GM12878 (cell line): ENCODE measurements at regions not wholly inside any gene's neighbourhood (a gene's known extent, or its start where the extent isn't known, plus 50 kb on each side); places are given as distances from the start of the nearest gene placed in this dataset.

ENCODE experiments used
- ATAC-seq: fragments of 200-7000 bp; cut with Tn5 transposase; 3 replicates; pipeline ENCODE4 v1.9.1; 2020; ENCODE audit warnings: mild to moderate bottlenecking, moderate library complexity
- BruUV-seq: library from RNA; stranded (reverse); fragments of 400-500 nt; replicated peaks from 2 replicates; lab custom pipeline; 2021; lab: Mats Ljungman, UMichigan
- CTCF ChIA-PET: fragments of 300-600 bp; sonication (Branson Sonifier 250); formaldehyde crosslinking; extraction: SDS; loops from one replicate; lab custom pipeline; 2021; ENCODE audit warnings: inconsistent platforms; lab: Yijun Ruan, JAX
- POLR2A ChIA-PET: fragments of 350-600 bp; formaldehyde crosslinking; extraction: SDS; loops from one replicate; lab custom pipeline; 2021; ENCODE audit warnings: inconsistent platforms; lab: Charles Lee
- RAD21 ChIA-PET: fragments of 300-600 bp; sonication (Branson Sonifier 250); formaldehyde crosslinking; loops from one replicate; lab custom pipeline; 2023; ENCODE audit warnings: antibody characterized with exemption; ENCODE audit not compliant: unreplicated experiment; lab: Charles Lee
- SMC1A ChIA-PET: fragments of 300-600 bp; sonication (Branson Sonifier 250); formaldehyde crosslinking; loops from one replicate; lab custom pipeline; 2023; ENCODE audit not compliant: unreplicated experiment, uncharacterized antibody; lab: Charles Lee
- DNase-seq: peaks from one replicate; pipeline ENCODE4 v3.0.0-alpha.2; 2011; ENCODE audit warnings: low read depth, low spot score
- FAIRE-seq: peaks from 3 replicates; lab custom pipeline; 2011; peaks lifted over from hg19 to GRCh38; lab: Jason Lieb, UNC
- H2AFZ ChIP-seq: 2 replicates; pipeline ENCODE4 v1.6.0; 2011; ENCODE audit warnings: low read depth, low read length, control low read depth; ENCODE audit not compliant: control insufficient read depth
- H3K27ac ChIP-seq: 2 replicates; pipeline ENCODE4 v1.5.1; 2011; ENCODE audit warnings: control low read depth; ENCODE audit not compliant: control insufficient read depth, insufficient read depth
- H3K27me3 ChIP-seq, 2 experiments: replicated peaks in 1 of 2; 2 replicates each; pipeline versions ENCODE4 v1.6.0 to v1.6.1; 2011; ENCODE audit warnings: low read length in 1 of 2; ENCODE audit not compliant: control insufficient read depth in 2 of 2, insufficient read depth in 2 of 2
- H3K36me3 ChIP-seq, 2 experiments: 2 replicates each; pipeline ENCODE4 v1.5.1; 2011; ENCODE audit warnings: low read length in 1 of 2; ENCODE audit not compliant: control insufficient read depth in 2 of 2, insufficient read depth in 2 of 2
- H3K4me1 ChIP-seq: 2 replicates; pipeline ENCODE4 v1.6.1; 2011; ENCODE audit warnings: mild to moderate bottlenecking, low read length, moderate library complexity, mixed read lengths; ENCODE audit not compliant: control insufficient read depth, insufficient read depth
- H3K4me2 ChIP-seq: 2 replicates; pipeline ENCODE4 v1.6.0; 2011; ENCODE audit warnings: control low read depth; ENCODE audit not compliant: control insufficient read depth, insufficient read depth
- H3K4me3 ChIP-seq: fragments of 200-600 bp; sonication (generic); 2 replicates; pipeline ENCODE4 v1.5.1; 2016
- H3K79me2 ChIP-seq: 2 replicates; pipeline ENCODE4 v1.6.0; 2011; ENCODE audit warnings: low read length; ENCODE audit not compliant: control insufficient read depth, insufficient read depth
- H3K9ac ChIP-seq: 2 replicates; pipeline ENCODE4 v1.8.0; 2011; ENCODE audit warnings: low read length, control low read depth, mixed read lengths; ENCODE audit not compliant: control insufficient read depth, insufficient read depth
- H3K9me3 ChIP-seq: replicated peaks from 3 replicates; pipeline ENCODE4 v1.5.1; 2011; ENCODE audit warnings: mild to moderate bottlenecking, low read length; ENCODE audit not compliant: control insufficient read depth, insufficient read depth
- H4K20me1 ChIP-seq: 2 replicates; pipeline ENCODE4 v1.6.0; 2011; ENCODE audit not compliant: control insufficient read depth, insufficient read depth
- BACH1 ChIP-seq: fragments of 450-650 bp; IDR thresholded peaks from 2 replicates; pipeline ENCODE4 v1.6.1; 2017; ENCODE audit warnings: mild to moderate bottlenecking, borderline replicate concordance
- CHD4 ChIP-seq: fragments of 200-600 bp; sonication (generic); IDR thresholded peaks from 2 replicates; pipeline ENCODE4 v1.6.1; 2016; ENCODE audit warnings: mild to moderate bottlenecking
- MEF2A ChIP-seq: IDR thresholded peaks from 2 replicates; pipeline ENCODE4 v1.6.1; 2011; ENCODE audit warnings: low read depth, mild to moderate bottlenecking, low read length, moderate library complexity; ENCODE audit not compliant: insufficient read depth
- MTA3 ChIP-seq: IDR thresholded peaks from 2 replicates; pipeline ENCODE4 v1.6.1; 2012; ENCODE audit warnings: low read length, inconsistent platforms, borderline replicate concordance
- POLR2AphosphoS5 ChIP-seq: IDR thresholded peaks from 2 replicates; pipeline ENCODE4 v1.6.1; 2011; ENCODE audit warnings: mild to moderate bottlenecking, low read length, inconsistent platforms
- RCOR1 ChIP-seq: conservative IDR thresholded peaks from 2 replicates; pipeline ENCODE4 v1.6.1; 2012; ENCODE audit warnings: low read depth, low read length, improper control_type of control experiment
- SMAD1 ChIP-seq: fragments of 450-650 bp; IDR thresholded peaks from 2 replicates; pipeline ENCODE4 v1.6.1; 2018; ENCODE audit warnings: mild to moderate bottlenecking, low read depth; ENCODE audit not compliant: partially characterized antibody
- SMAD5 ChIP-seq: IDR thresholded peaks from 2 replicates; pipeline ENCODE4 v1.6.1; 2016; ENCODE audit warnings: antibody characterized with exemption, low read depth
- WGBS: methylation state at CpG from one replicate; pipeline ENCODE4 v1.1.6; 2016; ENCODE audit warnings: low lambda C conversion rate; ENCODE audit not compliant: insufficient replicate concordance, insufficient coverage; ENCODE audit errors: missing lambda C conversion rate; 5-methylcytosine and 5-hydroxymethylcytosine counted together
- in situ Hi-C: fragments of 300-500 bp; cut with MboI; formaldehyde crosslinking; loops from 9 replicates; pipeline ENCODE4 v1.14.3; 2018; ENCODE audit warnings: mixed read lengths
- intact Hi-C: fragments of 100-400 bp; cut with micrococcal nuclease; formaldehyde crosslinking; loops from one replicate; pipeline ENCODE4 v1.14.2; 2022; ENCODE audit not compliant: unreplicated experiment
- TF ChIP-seq, protein P1 (sequence below): IDR thresholded peaks from 2 replicates; pipeline ENCODE4 v1.6.1; 2012; ENCODE audit warnings: improper control_type of control experiment, low read depth, low read length; ENCODE audit not compliant: insufficient replicate concordance
- TF ChIP-seq, protein P2 (sequence below), 3 experiments: IDR thresholded peaks in 2 of 3; conservative IDR thresholded peaks in 1 of 3; 2 replicates each; pipeline ENCODE4 v1.5.1; 2011; ENCODE audit warnings: low read depth in 3 of 3, low read length in 3 of 3, mild to moderate bottlenecking in 3 of 3, control low read depth in 2 of 3, moderate library complexity in 2 of 3, inconsistent platforms in 1 of 3, mixed read lengths in 1 of 3; ENCODE audit not compliant: control insufficient read depth in 2 of 3, insufficient read depth in 1 of 3; ENCODE audit errors: extremely low read depth in 1 of 3

DNA sequence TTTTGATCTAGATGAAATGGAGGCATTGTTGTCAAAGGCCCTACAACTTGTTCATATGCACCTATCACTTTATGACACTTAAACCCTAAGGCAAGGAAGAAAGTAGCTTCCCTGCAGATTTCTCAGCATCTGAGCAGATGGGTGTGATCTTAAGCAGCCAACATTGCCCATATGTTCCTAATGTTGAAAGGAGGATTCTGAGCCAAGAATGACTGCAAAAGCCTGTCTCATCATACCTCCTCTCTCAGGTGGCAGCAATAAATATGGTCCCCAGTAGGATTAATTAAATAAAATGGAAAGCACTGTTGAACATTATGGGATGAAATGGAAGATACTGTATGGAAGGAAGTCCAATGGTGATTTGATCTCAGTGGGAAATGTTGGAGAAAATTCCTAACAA lies 538.1 kb upstream of the MAN1A1 start (continued):
- TF ChIP-seq, protein P1, sequence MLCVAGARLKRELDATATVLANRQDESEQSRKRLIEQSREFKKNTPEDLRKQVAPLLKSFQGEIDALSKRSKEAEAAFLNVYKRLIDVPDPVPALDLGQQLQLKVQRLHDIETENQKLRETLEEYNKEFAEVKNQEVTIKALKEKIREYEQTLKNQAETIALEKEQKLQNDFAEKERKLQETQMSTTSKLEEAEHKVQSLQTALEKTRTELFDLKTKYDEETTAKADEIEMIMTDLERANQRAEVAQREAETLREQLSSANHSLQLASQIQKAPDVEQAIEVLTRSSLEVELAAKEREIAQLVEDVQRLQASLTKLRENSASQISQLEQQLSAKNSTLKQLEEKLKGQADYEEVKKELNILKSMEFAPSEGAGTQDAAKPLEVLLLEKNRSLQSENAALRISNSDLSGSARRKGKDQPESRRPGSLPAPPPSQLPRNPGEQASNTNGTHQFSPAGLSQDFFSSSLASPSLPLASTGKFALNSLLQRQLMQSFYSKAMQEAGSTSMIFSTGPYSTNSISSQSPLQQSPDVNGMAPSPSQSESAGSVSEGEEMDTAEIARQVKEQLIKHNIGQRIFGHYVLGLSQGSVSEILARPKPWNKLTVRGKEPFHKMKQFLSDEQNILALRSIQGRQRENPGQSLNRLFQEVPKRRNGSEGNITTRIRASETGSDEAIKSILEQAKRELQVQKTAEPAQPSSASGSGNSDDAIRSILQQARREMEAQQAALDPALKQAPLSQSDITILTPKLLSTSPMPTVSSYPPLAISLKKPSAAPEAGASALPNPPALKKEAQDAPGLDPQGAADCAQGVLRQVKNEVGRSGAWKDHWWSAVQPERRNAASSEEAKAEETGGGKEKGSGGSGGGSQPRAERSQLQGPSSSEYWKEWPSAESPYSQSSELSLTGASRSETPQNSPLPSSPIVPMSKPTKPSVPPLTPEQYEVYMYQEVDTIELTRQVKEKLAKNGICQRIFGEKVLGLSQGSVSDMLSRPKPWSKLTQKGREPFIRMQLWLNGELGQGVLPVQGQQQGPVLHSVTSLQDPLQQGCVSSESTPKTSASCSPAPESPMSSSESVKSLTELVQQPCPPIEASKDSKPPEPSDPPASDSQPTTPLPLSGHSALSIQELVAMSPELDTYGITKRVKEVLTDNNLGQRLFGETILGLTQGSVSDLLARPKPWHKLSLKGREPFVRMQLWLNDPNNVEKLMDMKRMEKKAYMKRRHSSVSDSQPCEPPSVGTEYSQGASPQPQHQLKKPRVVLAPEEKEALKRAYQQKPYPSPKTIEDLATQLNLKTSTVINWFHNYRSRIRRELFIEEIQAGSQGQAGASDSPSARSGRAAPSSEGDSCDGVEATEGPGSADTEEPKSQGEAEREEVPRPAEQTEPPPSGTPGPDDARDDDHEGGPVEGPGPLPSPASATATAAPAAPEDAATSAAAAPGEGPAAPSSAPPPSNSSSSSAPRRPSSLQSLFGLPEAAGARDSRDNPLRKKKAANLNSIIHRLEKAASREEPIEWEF, result no peak
- TF ChIP-seq CHD4 (no peak), POLR2AphosphoS5 (no peak)

GRCh38 chr6:119881416-119881815 lies 531.9 kb upstream of the MAN1A1 start:
- Histone ChIP-seq H3K9ac (no peak overlapping the region), H3K4me1 (no peaks in the 10 kb centered on the region), H3K36me3 (no peaks in the 10 kb centered on the region), H3K4me2 (no peak overlapping the region), H2AFZ (no peak overlapping the region), H3K27me3 (no peaks in the 10 kb centered on the region), H3K9me3 (no peaks in the 10 kb centered on the region), H3K79me2 (no peaks in the 10 kb centered on the region), H3K4me3 (no peak overlapping the region), H3K27ac (no peak overlapping the region), H4K20me1 (no peaks in the 10 kb centered on the region)
- no peak for TF ChIP-seq RCOR1
- no peak for TF ChIP-seq BACH1
- no peak for TF ChIP-seq MTA3
- no peak for TF ChIP-seq MEF2A
- no peak for TF ChIP-seq SMAD5
- TF ChIP-seq, protein P2, sequence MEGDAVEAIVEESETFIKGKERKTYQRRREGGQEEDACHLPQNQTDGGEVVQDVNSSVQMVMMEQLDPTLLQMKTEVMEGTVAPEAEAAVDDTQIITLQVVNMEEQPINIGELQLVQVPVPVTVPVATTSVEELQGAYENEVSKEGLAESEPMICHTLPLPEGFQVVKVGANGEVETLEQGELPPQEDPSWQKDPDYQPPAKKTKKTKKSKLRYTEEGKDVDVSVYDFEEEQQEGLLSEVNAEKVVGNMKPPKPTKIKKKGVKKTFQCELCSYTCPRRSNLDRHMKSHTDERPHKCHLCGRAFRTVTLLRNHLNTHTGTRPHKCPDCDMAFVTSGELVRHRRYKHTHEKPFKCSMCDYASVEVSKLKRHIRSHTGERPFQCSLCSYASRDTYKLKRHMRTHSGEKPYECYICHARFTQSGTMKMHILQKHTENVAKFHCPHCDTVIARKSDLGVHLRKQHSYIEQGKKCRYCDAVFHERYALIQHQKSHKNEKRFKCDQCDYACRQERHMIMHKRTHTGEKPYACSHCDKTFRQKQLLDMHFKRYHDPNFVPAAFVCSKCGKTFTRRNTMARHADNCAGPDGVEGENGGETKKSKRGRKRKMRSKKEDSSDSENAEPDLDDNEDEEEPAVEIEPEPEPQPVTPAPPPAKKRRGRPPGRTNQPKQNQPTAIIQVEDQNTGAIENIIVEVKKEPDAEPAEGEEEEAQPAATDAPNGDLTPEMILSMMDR (IDR thresholded peaks at IDR 0.05 in 2 of 3, conservative IDR thresholded peaks at IDR 0.05 in 1 of 3; ENCODE audit: control insufficient read depth in 2 of 3, extremely low read depth in 1 of 3, insufficient read depth in 1 of 3, low read depth in 3 of 3, low read length in 3 of 3), result no peak
- no peak for TF ChIP-seq SMAD1
- ChIA-PET RAD21 (interaction anchor here (1.4 kb wide), 1 partner anchor 63 kb away, joined by 3 read pairs; no protein-coding TSS in a partner anchor), CTCF (no interaction called here), SMC1A (no interaction called here), POLR2A (no interaction called here)
- in situ Hi-C loops, result no loop called here
- DNase-seq (no peak), FAIRE-seq (no peak), ATAC-seq (no peak)
- no TSS peak for BruUV-seq
- intact Hi-C loops, result no loop called here
- WGBS, result 0% methylated on average over 1 of the region's 1 CpG
